ENCODE measurements at regions not wholly inside any gene's neighbourhood (a gene's known extent, or its start where the extent isn't known, plus 50 kb on each side); places are given as distances from the start of the nearest gene placed in this dataset.
"Not testable (repeated sequence)": the region's sequence is repeated elsewhere in the genome, so short reads cannot be mapped to it uniquely, and the experiment has no call there.

DNA sequence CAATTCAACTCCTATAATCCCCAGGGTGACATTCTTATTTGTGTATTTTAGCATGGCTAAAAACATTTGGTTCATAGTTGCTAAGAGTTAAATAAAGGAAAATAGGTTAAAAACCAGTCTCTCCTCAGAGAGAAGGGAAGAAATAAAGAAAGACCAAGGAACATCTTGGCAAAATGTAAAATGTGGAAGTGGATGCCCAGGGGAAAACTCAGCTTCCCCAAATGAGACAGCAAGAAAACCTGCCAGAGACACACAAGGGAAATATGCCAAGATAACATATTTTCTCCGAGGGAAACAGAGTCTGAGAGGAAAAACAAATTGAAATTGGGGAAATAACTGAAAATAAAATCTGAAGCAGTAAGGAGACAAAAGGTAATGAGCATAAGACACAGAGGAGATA lies 1569.3 kb downstream of the PCDH18 start:
- no peak overlapping the region for H3K4me3 ChIP-seq (ENCODE audit: low read length in 2 of 2)
- H3K36me3 ChIP-seq (ENCODE audit: control insufficient read depth in 2 of 2, insufficient read depth in 2 of 2, low read length in 2 of 2), result no peaks in the 10 kb centered on the region
- no peaks in the 10 kb centered on the region for H3K27me3 ChIP-seq (ENCODE audit: control insufficient read depth in 2 of 2, insufficient read depth in 2 of 2, low read length in 2 of 2)
- H3K27ac ChIP-seq (ENCODE audit: low read depth in 2 of 2, low read length in 2 of 2), result no peak overlapping the region
- H3K9ac ChIP-seq (ENCODE audit: low read depth in 1 of 2, low read length in 2 of 2), result no peak overlapping the region
- no peaks in the 10 kb centered on the region for H3K4me1 ChIP-seq (ENCODE audit: control insufficient read depth in 2 of 2, insufficient read depth in 2 of 2, low read length in 2 of 2)
- H3K9me3 ChIP-seq (ENCODE audit: control insufficient read depth in 2 of 2, low read length in 2 of 2), result no peaks in the 10 kb centered on the region

DNA sequence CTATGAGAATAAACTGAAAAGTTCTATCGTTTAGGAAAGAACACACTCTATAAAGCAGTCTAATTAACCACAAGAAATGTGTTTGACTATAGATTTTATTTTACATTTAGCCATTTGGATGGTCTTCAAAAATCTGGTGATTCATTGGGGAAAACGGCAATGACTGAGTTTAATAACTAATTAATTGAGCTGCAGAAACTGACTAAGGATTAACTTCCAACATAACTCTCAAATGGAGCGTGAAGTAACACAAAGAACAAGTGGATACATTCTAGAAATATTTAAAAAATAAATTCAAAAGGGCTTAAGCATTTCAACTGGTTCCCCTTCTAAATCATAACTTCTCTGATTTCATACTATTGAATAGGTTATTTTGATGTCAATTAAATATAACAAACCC lies 1582.4 kb downstream of the PCDH18 start:
- no peaks in the 10 kb centered on the region for H3K4me1 ChIP-seq (ENCODE audit: control insufficient read depth in 2 of 2, insufficient read depth in 2 of 2, low read length in 2 of 2)
- H3K9ac ChIP-seq (ENCODE audit: low read depth in 1 of 2, low read length in 2 of 2), result no peak overlapping the region
- no peak overlapping the region for H3K4me3 ChIP-seq (ENCODE audit: low read length in 2 of 2)
- H3K36me3 ChIP-seq (ENCODE audit: control insufficient read depth in 2 of 2, insufficient read depth in 2 of 2, low read length in 2 of 2), result no peaks in the 10 kb centered on the region
- no peak overlapping the region for H3K27ac ChIP-seq (ENCODE audit: low read depth in 2 of 2, low read length in 2 of 2)
- H3K27me3 ChIP-seq (ENCODE audit: control insufficient read depth in 2 of 2, insufficient read depth in 2 of 2, low read length in 2 of 2), result no peaks in the 10 kb centered on the region
- H3K9me3 ChIP-seq (ENCODE audit: control insufficient read depth in 2 of 2, low read length in 2 of 2), result peaks cover 0 to under 1% of the 10 kb centered on the region in 2 donors

DNA sequence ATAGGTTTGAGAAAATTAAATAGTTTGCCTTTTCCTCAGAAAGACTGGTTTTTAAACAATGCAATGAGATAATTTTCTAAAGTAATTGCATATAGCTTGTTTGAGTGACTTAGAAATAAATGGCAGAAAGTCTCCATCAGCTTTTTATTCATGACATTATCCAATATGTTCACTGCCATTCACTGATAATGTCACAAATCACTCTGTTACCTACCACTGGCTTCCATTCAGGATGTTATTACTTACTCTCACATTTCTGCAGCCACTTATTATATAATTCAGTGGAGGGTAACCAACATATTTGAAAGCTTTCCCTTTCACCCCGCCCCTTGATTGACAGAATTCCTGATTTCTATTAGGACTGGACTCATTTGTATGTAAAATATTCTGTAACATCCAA lies 1583.5 kb downstream of the PCDH18 start:
- H3K36me3 ChIP-seq (ENCODE audit: control insufficient read depth in 2 of 2, insufficient read depth in 2 of 2, low read length in 2 of 2), result no peaks in the 10 kb centered on the region

DNA sequence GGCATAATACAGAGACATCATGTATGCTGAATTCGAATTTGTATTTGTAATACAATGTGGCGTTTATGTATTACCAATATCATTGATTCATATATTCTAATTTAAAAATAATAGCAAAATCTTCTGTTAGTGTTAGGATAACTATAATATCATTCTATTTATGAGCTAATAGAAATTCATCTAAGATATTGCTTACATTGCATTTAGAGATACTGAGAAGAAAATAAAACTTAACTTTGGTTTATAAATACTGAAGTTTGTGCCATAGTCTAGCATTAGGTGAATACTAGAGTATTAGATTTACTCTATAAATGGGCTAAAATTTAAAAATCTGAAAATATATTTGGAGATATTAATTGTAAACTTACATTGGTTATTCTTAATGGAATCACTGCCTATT lies 1590.6 kb downstream of the PCDH18 start:
- no peaks in the 10 kb centered on the region for H3K4me1 ChIP-seq (ENCODE audit: control insufficient read depth in 2 of 2, insufficient read depth in 2 of 2, low read length in 2 of 2)
- no peaks in the 10 kb centered on the region for H3K36me3 ChIP-seq (ENCODE audit: control insufficient read depth in 2 of 2, insufficient read depth in 2 of 2, low read length in 2 of 2)
- no peaks in the 10 kb centered on the region for H3K27me3 ChIP-seq (ENCODE audit: control insufficient read depth in 2 of 2, insufficient read depth in 2 of 2, low read length in 2 of 2)
- H3K9ac ChIP-seq (ENCODE audit: low read depth in 1 of 2, low read length in 2 of 2), result no peak overlapping the region
- H3K27ac ChIP-seq (ENCODE audit: low read depth in 2 of 2, low read length in 2 of 2), result no peak overlapping the region
- H3K4me3 ChIP-seq (ENCODE audit: low read length in 2 of 2), result no peak overlapping the region
- no peaks in the 10 kb centered on the region for H3K9me3 ChIP-seq (ENCODE audit: control insufficient read depth in 2 of 2, low read length in 2 of 2)

More for the DNA sequence above, 1583.5 kb downstream of the PCDH18 start:
- no peak overlapping the region for H3K9ac ChIP-seq (ENCODE audit: low read depth in 1 of 2, low read length in 2 of 2)
- H3K9me3 ChIP-seq (ENCODE audit: control insufficient read depth in 2 of 2, low read length in 2 of 2), result no peaks in the 10 kb centered on the region
- H3K27me3 ChIP-seq (ENCODE audit: control insufficient read depth in 2 of 2, insufficient read depth in 2 of 2, low read length in 2 of 2), result no peaks in the 10 kb centered on the region
- H3K4me3 ChIP-seq (ENCODE audit: low read length in 2 of 2), result no peak overlapping the region
- no peak overlapping the region for H3K27ac ChIP-seq (ENCODE audit: low read depth in 2 of 2, low read length in 2 of 2)
- H3K4me1 ChIP-seq (ENCODE audit: control insufficient read depth in 2 of 2, insufficient read depth in 2 of 2, low read length in 2 of 2), result no peaks in the 10 kb centered on the region

DNA sequence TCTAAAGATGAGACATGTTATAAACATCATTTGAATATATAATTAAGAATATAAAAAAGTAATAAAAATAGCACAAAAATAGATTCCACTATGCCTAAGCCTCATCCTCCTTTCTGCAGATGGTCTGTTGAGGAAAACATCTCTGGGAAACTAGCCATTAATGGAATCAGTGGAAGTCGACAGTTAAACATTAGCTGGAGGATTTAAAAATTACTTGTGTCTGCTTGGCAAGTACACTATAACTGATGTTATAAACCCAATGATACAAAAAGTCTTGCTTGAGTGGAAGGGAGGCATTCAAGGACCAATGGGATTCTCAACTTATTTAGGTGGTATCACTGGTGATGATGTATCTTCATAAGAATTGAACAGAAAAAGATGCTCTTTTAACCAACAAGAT lies 1598.3 kb downstream of the PCDH18 start:
- H3K4me1 ChIP-seq (ENCODE audit: control insufficient read depth in 2 of 2, insufficient read depth in 2 of 2, low read length in 2 of 2), result no peaks in the 10 kb centered on the region
- H3K9ac ChIP-seq (ENCODE audit: low read depth in 1 of 2, low read length in 2 of 2), result no peak overlapping the region
- no peak overlapping the region for H3K4me3 ChIP-seq (ENCODE audit: low read length in 2 of 2)
- H3K27ac ChIP-seq (ENCODE audit: low read depth in 2 of 2, low read length in 2 of 2), result no peak overlapping the region
- no peaks in the 10 kb centered on the region for H3K27me3 ChIP-seq (ENCODE audit: control insufficient read depth in 2 of 2, insufficient read depth in 2 of 2, low read length in 2 of 2)
- no peaks in the 10 kb centered on the region for H3K9me3 ChIP-seq (ENCODE audit: control insufficient read depth in 2 of 2, low read length in 2 of 2)
- H3K36me3 ChIP-seq (ENCODE audit: control insufficient read depth in 2 of 2, insufficient read depth in 2 of 2, low read length in 2 of 2), result no peaks in the 10 kb centered on the region

DNA sequence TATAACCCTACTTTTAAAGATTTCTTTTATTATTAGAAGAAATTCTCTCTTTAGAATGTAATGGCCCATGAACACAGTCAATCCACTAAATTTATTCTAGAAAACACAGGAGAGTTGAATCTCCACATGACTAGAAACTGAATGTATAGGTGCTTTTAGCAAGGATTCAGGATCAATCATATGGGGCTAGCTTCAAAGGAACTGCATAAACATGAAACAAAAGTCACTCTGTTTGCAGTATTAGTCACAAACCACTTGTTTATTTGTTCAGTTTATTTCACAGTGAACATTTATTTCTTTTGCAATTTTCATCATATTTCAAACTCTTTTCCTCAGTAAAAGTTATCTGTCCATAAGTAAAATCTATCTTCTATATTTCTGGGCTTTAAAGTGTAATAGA lies 1604.6 kb downstream of the PCDH18 start:
- Histone ChIP-seq H3K27ac (ENCODE audit: low read depth in 2 of 2, low read length in 2 of 2) (no peak overlapping the region), H3K36me3 (ENCODE audit: control insufficient read depth in 2 of 2, insufficient read depth in 2 of 2, low read length in 2 of 2) (no peaks in the 10 kb centered on the region), H3K4me1 (ENCODE audit: control insufficient read depth in 2 of 2, insufficient read depth in 2 of 2, low read length in 2 of 2) (no peaks in the 10 kb centered on the region), H3K9me3 (ENCODE audit: control insufficient read depth in 2 of 2, low read length in 2 of 2) (no peaks in the 10 kb centered on the region), H3K27me3 (ENCODE audit: control insufficient read depth in 2 of 2, insufficient read depth in 2 of 2, low read length in 2 of 2) (no peaks in the 10 kb centered on the region), H3K4me3 (ENCODE audit: low read length in 2 of 2) (no peak overlapping the region), H3K9ac (ENCODE audit: low read depth in 1 of 2, low read length in 2 of 2) (no peak overlapping the region)

DNA sequence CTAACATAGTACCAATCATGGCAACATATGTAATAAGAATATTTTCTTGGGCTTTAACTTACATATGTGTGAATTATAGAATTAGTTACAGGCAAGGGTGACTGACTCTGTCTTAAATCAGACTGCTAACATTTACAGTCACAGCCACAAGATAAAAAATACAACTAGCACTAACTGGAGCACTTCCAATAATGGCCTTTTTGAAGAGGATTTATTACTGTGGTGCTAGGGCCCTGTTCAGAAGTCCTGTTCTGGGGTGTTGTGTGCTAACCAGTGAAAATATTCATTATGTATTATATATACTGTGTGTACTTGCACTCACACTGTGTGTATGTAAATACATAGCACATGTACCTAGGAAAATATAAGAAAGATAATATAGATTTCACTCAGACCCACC lies 1611.2 kb downstream of the PCDH18 start:
- Histone ChIP-seq H3K27ac (ENCODE audit: low read depth in 2 of 2, low read length in 2 of 2) (no peak overlapping the region), H3K4me1 (ENCODE audit: control insufficient read depth in 2 of 2, insufficient read depth in 2 of 2, low read length in 2 of 2) (no peaks in the 10 kb centered on the region), H3K4me3 (ENCODE audit: low read length in 2 of 2) (no peak overlapping the region), H3K9me3 (ENCODE audit: control insufficient read depth in 2 of 2, low read length in 2 of 2) (no peaks in the 10 kb centered on the region), H3K27me3 (ENCODE audit: control insufficient read depth in 2 of 2, insufficient read depth in 2 of 2, low read length in 2 of 2) (no peaks in the 10 kb centered on the region), H3K9ac (ENCODE audit: low read depth in 1 of 2, low read length in 2 of 2) (no peak overlapping the region), H3K36me3 (ENCODE audit: control insufficient read depth in 2 of 2, insufficient read depth in 2 of 2, low read length in 2 of 2) (no peaks in the 10 kb centered on the region)

DNA sequence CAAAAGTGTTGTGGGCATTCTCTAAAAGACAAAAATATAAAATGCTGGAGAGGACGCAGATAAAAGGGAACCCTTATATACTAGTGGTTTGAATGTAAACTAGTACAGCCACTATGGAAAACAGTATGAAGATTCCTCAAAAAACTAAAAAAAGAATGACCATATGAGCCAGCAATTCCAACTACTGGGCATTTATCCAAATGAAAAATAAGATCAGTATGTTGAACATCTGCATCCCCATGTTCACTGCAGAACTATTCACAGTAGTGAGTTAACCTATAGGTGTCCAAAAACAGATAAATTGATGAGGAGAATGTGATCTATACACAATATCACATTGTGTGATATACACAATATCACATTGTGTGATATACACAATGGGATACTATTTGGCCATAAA lies 1615.3 kb downstream of the PCDH18 start:
- Histone ChIP-seq H3K27me3 (ENCODE audit: control insufficient read depth in 2 of 2, insufficient read depth in 2 of 2, low read length in 2 of 2) (no peaks in the 10 kb centered on the region), H3K27ac (ENCODE audit: low read depth in 2 of 2, low read length in 2 of 2) (no peak overlapping the region)

DNA sequence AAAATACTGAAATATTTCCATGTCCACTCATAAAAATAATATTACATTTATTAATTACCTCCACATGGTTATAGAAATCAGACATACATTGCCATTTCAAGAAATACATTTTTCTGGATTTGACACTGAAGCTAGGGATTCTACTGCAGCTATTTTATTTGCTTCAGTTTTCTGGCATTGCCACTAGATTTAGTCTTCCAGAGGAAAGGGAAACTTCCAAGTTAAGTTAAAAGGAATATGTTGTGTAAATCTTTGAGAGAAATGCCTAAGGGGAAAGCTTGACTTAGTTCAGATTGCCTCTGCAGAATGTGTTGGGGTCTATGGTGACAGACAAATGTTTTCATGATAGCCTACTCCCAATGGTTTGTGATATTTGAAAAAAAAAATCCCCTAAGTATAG lies 1631.3 kb downstream of the PCDH18 start:
- no peaks in the 10 kb centered on the region for H3K27me3 ChIP-seq (ENCODE audit: control insufficient read depth in 2 of 2, insufficient read depth in 2 of 2, low read length in 2 of 2)
- H3K27ac ChIP-seq (ENCODE audit: low read depth in 2 of 2, low read length in 2 of 2), result no peak overlapping the region
- no peaks in the 10 kb centered on the region for H3K4me1 ChIP-seq (ENCODE audit: control insufficient read depth in 2 of 2, insufficient read depth in 2 of 2, low read length in 2 of 2)
- H3K9me3 ChIP-seq (ENCODE audit: control insufficient read depth in 2 of 2, low read length in 2 of 2), result no peaks in the 10 kb centered on the region
- H3K36me3 ChIP-seq (ENCODE audit: control insufficient read depth in 2 of 2, insufficient read depth in 2 of 2, low read length in 2 of 2), result no peaks in the 10 kb centered on the region
- no peak overlapping the region for H3K4me3 ChIP-seq (ENCODE audit: low read length in 2 of 2)
- no peak overlapping the region for H3K9ac ChIP-seq (ENCODE audit: low read depth in 1 of 2, low read length in 2 of 2)

More for the DNA sequence above, 1615.3 kb downstream of the PCDH18 start:
- Histone ChIP-seq H3K9me3 (ENCODE audit: control insufficient read depth in 2 of 2, low read length in 2 of 2) (no peaks in the 10 kb centered on the region), H3K9ac (ENCODE audit: low read depth in 1 of 2, low read length in 2 of 2) (no peak overlapping the region), H3K4me3 (ENCODE audit: low read length in 2 of 2) (no peak overlapping the region), H3K4me1 (ENCODE audit: control insufficient read depth in 2 of 2, insufficient read depth in 2 of 2, low read length in 2 of 2) (no peaks in the 10 kb centered on the region), H3K36me3 (ENCODE audit: control insufficient read depth in 2 of 2, insufficient read depth in 2 of 2, low read length in 2 of 2) (no peaks in the 10 kb centered on the region)

DNA sequence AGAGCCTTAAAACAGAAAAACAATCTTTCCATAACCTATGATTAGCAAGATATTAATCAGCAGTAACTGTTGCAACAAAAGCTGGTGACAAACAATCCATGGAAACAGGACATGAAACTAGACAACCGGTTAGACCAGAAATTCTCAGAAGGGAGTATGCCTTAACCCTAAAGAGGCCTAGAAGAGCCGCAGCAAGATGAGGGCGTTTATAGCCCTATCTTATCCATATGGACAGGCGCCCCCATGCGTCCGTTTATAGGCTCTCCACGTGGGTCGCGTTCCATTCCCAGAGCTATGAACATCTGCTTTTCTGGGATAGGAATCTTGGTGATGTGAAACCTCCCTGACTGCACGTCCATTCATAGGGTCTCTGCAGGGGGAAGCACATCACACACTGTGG lies 1662.7 kb upstream of the PABPC4L start:
- H3K4me3 ChIP-seq (ENCODE audit: low read length in 2 of 2); H3K9ac ChIP-seq (ENCODE audit: low read depth in 1 of 2, low read length in 2 of 2); H3K36me3 ChIP-seq (ENCODE audit: control insufficient read depth in 2 of 2, insufficient read depth in 2 of 2, low read length in 2 of 2); H3K27ac ChIP-seq (ENCODE audit: low read depth in 2 of 2, low read length in 2 of 2); H3K9me3 ChIP-seq (ENCODE audit: control insufficient read depth in 2 of 2, low read length in 2 of 2); H3K4me1 ChIP-seq (ENCODE audit: control insufficient read depth in 2 of 2, insufficient read depth in 2 of 2, low read length in 2 of 2); H3K27me3 ChIP-seq (ENCODE audit: control insufficient read depth in 2 of 2, insufficient read depth in 2 of 2, low read length in 2 of 2): not testable (repeated sequence)

DNA sequence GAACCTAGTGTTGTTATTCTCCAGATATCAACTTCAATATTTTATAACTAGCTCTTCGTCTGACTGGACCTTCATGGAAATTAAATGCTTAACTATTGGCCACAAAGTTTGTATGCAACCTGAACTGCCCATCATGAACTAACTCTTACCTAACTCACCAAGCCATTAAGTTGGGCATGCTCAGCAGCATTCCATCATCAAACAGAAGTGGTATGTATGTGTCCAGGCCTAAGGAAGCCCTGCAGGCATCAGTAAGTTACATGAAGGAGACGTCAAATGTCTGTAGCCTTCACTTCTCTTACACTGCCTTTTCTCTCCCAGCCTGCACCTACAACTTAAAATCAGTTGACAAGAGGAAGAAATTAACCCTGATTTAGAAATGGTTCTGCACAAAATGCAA lies 1639.2 kb upstream of the PABPC4L start:
- no peak overlapping the region for H3K27ac ChIP-seq (ENCODE audit: low read depth in 2 of 2, low read length in 2 of 2)
- no peak overlapping the region for H3K9ac ChIP-seq (ENCODE audit: low read depth in 1 of 2, low read length in 2 of 2)
- H3K9me3 ChIP-seq (ENCODE audit: control insufficient read depth in 2 of 2, low read length in 2 of 2), result no peaks in the 10 kb centered on the region
- H3K27me3 ChIP-seq (ENCODE audit: control insufficient read depth in 2 of 2, insufficient read depth in 2 of 2, low read length in 2 of 2), result no peaks in the 10 kb centered on the region
- H3K4me3 ChIP-seq (ENCODE audit: low read length in 2 of 2), result no peak overlapping the region
- H3K4me1 ChIP-seq (ENCODE audit: control insufficient read depth in 2 of 2, insufficient read depth in 2 of 2, low read length in 2 of 2), result no peaks in the 10 kb centered on the region
- H3K36me3 ChIP-seq (ENCODE audit: control insufficient read depth in 2 of 2, insufficient read depth in 2 of 2, low read length in 2 of 2), result no peaks in the 10 kb centered on the region

All from mucosa of rectum (tissue), 2 donors.